ENCODE measurements at regions not wholly inside any gene's neighbourhood (a gene's known extent, or its start where the extent isn't known, plus 50 kb on each side); places are given as distances from the start of the nearest gene placed in this dataset.
A peak's percentile ranks its signal among the peaks of the same experiment; 100 is the strongest.

DNA sequence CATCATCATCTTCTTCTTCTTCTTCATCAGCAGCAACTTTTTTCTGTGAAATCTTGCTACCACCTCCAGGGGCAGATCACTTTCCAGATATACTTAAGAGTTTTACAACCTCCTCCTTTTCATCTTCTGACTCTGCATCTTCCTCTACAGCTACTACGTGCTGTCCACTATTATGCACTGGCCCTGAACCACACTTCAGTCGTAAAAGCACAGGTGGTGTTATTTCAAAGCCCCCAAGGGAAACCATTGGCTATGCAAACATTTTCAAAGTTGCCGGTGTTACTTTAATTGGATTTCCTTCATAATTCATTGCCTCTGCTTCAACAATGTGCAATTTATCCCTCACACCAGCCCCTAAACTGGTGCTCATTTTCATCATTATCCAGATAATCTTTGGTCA lies 75.0 kb downstream of the POLR1D start:
- Histone ChIP-seq H3K9ac (ENCODE audit: low read depth, low read length, poor library complexity, severe bottlenecking) (no peak overlapping the region), H3K9me3 (ENCODE audit: insufficient read depth, low read depth, low read length) (no peaks in the 10 kb centered on the region), H3K36me3 (ENCODE audit: insufficient read depth, low read length) (no peaks in the 10 kb centered on the region), H3K79me2 (ENCODE audit: insufficient read depth, low read length) (no peaks in the 10 kb centered on the region), H3K9me2 (replicated peaks; ENCODE audit: low read depth, low read length) (no peaks in the 10 kb centered on the region), H3K4me3 (ENCODE audit: low read length, poor library complexity, severe bottlenecking) (peak overlapping the region; percentile 7), H3K4me1 (ENCODE audit: insufficient read depth, low read length, poor library complexity, severe bottlenecking) (peaks cover 21% of the 10 kb centered on the region), H4K20me1 (ENCODE audit: insufficient read depth, low read length, poor library complexity, severe bottlenecking) (no peaks in the 10 kb centered on the region), H3F3A (ENCODE audit: low read depth) (peaks cover 6% of the 10 kb centered on the region; the same call in 1 of the 2 replicates), H2AFZ (ENCODE audit: low read length) (peak overlapping the region; percentile 4; the same call in 1 of the 2 replicates), H3K4me2 (ENCODE audit: low read depth, low read length, poor library complexity, severe bottlenecking) (peak overlapping the region; percentile 23), H3K27me3 (ENCODE audit: insufficient read depth, low read length, poor library complexity, severe bottlenecking) (no peaks in the 10 kb centered on the region)
- no peak for TF ChIP-seq EZH2phosphoT487 (IDR thresholded peaks at IDR 0.05; ENCODE audit: borderline replicate concordance)

DNA sequence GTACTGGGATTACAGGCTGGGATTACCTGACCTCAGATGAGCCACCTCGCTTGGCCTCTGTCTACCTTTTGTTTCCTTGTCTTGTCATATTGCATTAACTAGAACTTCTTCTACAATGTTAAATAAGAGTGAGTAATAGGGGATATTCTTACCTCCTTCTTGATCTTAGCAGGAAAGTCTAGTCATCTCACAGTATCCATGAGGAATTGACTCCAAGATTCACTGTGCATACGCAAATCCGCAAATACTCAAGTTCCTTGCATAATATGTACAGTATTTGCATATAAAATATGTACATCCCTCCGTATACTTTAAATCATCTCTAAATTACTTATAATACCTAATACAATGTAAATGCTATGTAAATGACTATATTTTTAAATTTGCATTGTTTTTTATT lies 78.3 kb downstream of the POLR1D start:
- no peak overlapping the region for H3K9ac ChIP-seq (ENCODE audit: low read depth, low read length, poor library complexity, severe bottlenecking)
- H3K4me2 ChIP-seq (ENCODE audit: low read depth, low read length, poor library complexity, severe bottlenecking): no peak overlapping the region
- H3F3A ChIP-seq (ENCODE audit: low read depth): peaks cover 6% of the 10 kb centered on the region; the same call in 1 of the 2 replicates
- TF ChIP-seq EZH2phosphoT487 (IDR thresholded peaks at IDR 0.05; ENCODE audit: borderline replicate concordance): no peak
- TF ChIP-seq, protein P1, sequence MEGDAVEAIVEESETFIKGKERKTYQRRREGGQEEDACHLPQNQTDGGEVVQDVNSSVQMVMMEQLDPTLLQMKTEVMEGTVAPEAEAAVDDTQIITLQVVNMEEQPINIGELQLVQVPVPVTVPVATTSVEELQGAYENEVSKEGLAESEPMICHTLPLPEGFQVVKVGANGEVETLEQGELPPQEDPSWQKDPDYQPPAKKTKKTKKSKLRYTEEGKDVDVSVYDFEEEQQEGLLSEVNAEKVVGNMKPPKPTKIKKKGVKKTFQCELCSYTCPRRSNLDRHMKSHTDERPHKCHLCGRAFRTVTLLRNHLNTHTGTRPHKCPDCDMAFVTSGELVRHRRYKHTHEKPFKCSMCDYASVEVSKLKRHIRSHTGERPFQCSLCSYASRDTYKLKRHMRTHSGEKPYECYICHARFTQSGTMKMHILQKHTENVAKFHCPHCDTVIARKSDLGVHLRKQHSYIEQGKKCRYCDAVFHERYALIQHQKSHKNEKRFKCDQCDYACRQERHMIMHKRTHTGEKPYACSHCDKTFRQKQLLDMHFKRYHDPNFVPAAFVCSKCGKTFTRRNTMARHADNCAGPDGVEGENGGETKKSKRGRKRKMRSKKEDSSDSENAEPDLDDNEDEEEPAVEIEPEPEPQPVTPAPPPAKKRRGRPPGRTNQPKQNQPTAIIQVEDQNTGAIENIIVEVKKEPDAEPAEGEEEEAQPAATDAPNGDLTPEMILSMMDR (conservative IDR thresholded peaks at IDR 0.05; ENCODE audit: low read length): no peak
- H3K4me1 ChIP-seq (ENCODE audit: insufficient read depth, low read length, poor library complexity, severe bottlenecking): peaks cover 21% of the 10 kb centered on the region
- no peaks in the 10 kb centered on the region for H3K79me2 ChIP-seq (ENCODE audit: insufficient read depth, low read length)
- H3K27me3 ChIP-seq (ENCODE audit: insufficient read depth, low read length, poor library complexity, severe bottlenecking): no peaks in the 10 kb centered on the region
- H3K36me3 ChIP-seq (ENCODE audit: insufficient read depth, low read length): no peaks in the 10 kb centered on the region
- H4K20me1 ChIP-seq (ENCODE audit: insufficient read depth, low read length, poor library complexity, severe bottlenecking): no peaks in the 10 kb centered on the region
- no peak overlapping the region for H3K4me3 ChIP-seq (ENCODE audit: low read length, poor library complexity, severe bottlenecking)
- peaks cover 14% of the 10 kb centered on the region for H3K9me3 ChIP-seq (ENCODE audit: insufficient read depth, low read depth, low read length)
- no peak overlapping the region for H2AFZ ChIP-seq (ENCODE audit: low read length)
- H3K9me2 ChIP-seq (replicated peaks; ENCODE audit: low read depth, low read length): no peaks in the 10 kb centered on the region

- Histone ChIP-seq H3F3A (ENCODE audit: low read depth) (no peaks in the 10 kb centered on the region), H4K20me1 (ENCODE audit: insufficient read depth, low read length, poor library complexity, severe bottlenecking) (no peaks in the 10 kb centered on the region), H3K9me2 (replicated peaks; ENCODE audit: low read depth, low read length) (no peaks in the 10 kb centered on the region), H2AFZ (ENCODE audit: low read length) (no peak overlapping the region), H3K4me2 (ENCODE audit: low read depth, low read length, poor library complexity, severe bottlenecking) (no peak overlapping the region), H3K9ac (ENCODE audit: low read depth, low read length, poor library complexity, severe bottlenecking) (no peak overlapping the region), H3K79me2 (ENCODE audit: insufficient read depth, low read length) (no peaks in the 10 kb centered on the region), H3K36me3 (ENCODE audit: insufficient read depth, low read length) (no peaks in the 10 kb centered on the region), H3K4me1 (ENCODE audit: insufficient read depth, low read length, poor library complexity, severe bottlenecking) (no peaks in the 10 kb centered on the region), H3K4me3 (ENCODE audit: low read length, poor library complexity, severe bottlenecking) (peak overlapping the region; percentile 22), H3K9me3 (ENCODE audit: insufficient read depth, low read depth, low read length) (peaks cover 14% of the 10 kb centered on the region), H3K27me3 (ENCODE audit: insufficient read depth, low read length, poor library complexity, severe bottlenecking) (no peaks in the 10 kb centered on the region)
- TF ChIP-seq, protein P1 (conservative IDR thresholded peaks at IDR 0.05; ENCODE audit: low read length): no peak
- no peak for TF ChIP-seq EZH2phosphoT487 (IDR thresholded peaks at IDR 0.05; ENCODE audit: borderline replicate concordance)
Measured at GRCh38 chr13:27704681-27705080, 83.0 kb downstream of the POLR1D start.

DNA sequence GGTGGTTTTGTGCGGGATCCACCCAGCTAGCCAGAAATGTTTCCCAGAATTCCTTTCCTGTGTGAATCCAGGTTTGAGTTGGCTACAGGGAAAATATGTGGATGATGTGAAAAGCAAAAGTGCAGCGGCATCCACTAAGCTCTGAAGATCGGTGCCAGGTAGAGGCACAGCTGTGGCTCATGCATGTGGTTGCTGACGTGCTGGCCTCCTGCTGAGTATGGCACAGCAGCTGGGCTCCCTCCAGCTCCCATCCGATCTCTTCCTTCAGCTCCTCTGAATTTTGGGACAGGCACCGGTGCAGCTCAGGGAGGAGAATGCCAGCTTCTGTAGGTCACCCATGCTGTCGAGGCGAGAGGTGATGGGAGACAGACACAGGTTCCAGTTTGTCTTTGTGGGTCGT lies 84.0 kb upstream of the GSX1 start:
- TF ChIP-seq, protein P1 (conservative IDR thresholded peaks at IDR 0.05; ENCODE audit: low read length): no peak
- TF ChIP-seq EZH2phosphoT487 (IDR thresholded peaks at IDR 0.05; ENCODE audit: borderline replicate concordance): no peak
- H3K27me3 ChIP-seq (ENCODE audit: insufficient read depth, low read length, poor library complexity, severe bottlenecking): no peaks in the 10 kb centered on the region
- H4K20me1 ChIP-seq (ENCODE audit: insufficient read depth, low read length, poor library complexity, severe bottlenecking): no peaks in the 10 kb centered on the region
- H2AFZ ChIP-seq (ENCODE audit: low read length): no peak overlapping the region
- H3K4me1 ChIP-seq (ENCODE audit: insufficient read depth, low read length, poor library complexity, severe bottlenecking): no peaks in the 10 kb centered on the region
- no peaks in the 10 kb centered on the region for H3K36me3 ChIP-seq (ENCODE audit: insufficient read depth, low read length)
- H3K9me2 ChIP-seq (replicated peaks; ENCODE audit: low read depth, low read length): no peaks in the 10 kb centered on the region
- no peak overlapping the region for H3K9ac ChIP-seq (ENCODE audit: low read depth, low read length, poor library complexity, severe bottlenecking)
- peaks cover 9% of the 10 kb centered on the region; the same call in 1 of the 2 replicates for H3K9me3 ChIP-seq (ENCODE audit: insufficient read depth, low read depth, low read length)
- no peak overlapping the region for H3K4me3 ChIP-seq (ENCODE audit: low read length, poor library complexity, severe bottlenecking)
- H3K4me2 ChIP-seq (ENCODE audit: low read depth, low read length, poor library complexity, severe bottlenecking): no peak overlapping the region
- H3K79me2 ChIP-seq (ENCODE audit: insufficient read depth, low read length): no peaks in the 10 kb centered on the region
- H3F3A ChIP-seq (ENCODE audit: low read depth): no peaks in the 10 kb centered on the region
